Activated CD8-positive, alpha-beta memory T cell treated with anti-CD3 and anti-CD28 coated beads, Interleukin-2, amount 50 U/mL, for 24 hours (primary cell): ENCODE measurements at regions not wholly inside any gene's neighbourhood (a gene's known extent, or its start where the extent isn't known, plus 50 kb on each side); places are given as distances from the start of the nearest gene placed in this dataset.
"Not testable (repeated sequence)": the region's sequence is repeated elsewhere in the genome, so short reads cannot be mapped to it uniquely, and the experiment has no call there.

Source experiments
- DNase-seq: peaks from one replicate; pipeline ENCODE4 v3.0.0-alpha.2; 2020; ENCODE audit errors: extremely low read depth

DNA sequence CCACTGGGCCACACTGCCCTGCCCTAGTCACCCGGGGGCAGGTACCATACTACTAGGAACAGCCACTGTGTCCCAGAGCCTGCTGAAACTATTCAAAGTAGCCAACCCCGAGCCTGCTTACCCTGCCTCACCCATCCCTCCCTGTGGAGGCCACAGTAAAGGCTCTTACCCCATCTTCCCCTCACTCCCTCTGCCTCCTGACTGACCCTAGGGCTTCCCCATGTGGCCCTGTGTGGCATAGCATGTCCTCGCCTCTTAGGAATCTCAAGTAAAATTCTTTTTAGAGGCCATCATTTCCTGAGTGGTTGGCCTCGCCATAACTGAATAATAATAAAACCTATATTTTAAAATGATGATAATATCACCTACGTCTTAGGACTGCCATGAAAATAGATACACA, 112.2 kb upstream of the SLC6A11 start:
- no peak for DNase-seq

GRCh38 chr3:10706156-10706739, 109.8 kb upstream of the SLC6A11 start:
- DNase-seq = no peak

DNA sequence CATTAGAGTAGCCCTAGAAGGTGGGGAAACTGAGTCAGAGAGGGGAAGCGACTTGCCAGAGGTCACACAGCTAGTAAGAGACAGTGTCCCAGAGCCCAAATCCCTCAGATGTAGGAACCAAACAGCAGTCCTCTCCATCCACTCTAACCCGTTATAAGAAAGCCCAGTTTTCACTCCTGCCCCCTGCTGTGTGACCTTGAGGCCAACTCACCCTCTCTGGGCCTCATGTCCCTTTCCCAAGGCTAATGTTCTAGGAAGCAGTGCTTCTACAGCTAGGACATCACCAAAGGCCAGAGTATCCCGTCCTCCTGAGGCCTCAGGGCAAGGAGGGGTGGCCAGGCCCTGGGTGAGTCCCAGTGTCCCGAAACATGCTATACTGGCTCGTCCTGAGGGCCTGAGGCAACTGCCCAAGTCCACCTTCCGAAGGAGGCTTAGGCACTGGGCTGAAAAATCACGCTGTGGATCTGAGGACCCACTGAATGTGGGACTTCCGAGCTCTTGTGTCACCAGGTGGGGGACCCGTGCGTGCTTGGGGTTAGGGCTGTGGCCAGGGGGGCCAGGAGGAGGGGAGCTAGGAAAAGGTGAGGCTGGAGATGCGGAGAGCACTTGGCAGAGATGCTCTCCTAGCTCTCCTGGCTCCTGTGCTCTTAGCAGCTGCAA, 109.2 kb upstream of the SLC6A11 start:
- no peak for DNase-seq

DNA sequence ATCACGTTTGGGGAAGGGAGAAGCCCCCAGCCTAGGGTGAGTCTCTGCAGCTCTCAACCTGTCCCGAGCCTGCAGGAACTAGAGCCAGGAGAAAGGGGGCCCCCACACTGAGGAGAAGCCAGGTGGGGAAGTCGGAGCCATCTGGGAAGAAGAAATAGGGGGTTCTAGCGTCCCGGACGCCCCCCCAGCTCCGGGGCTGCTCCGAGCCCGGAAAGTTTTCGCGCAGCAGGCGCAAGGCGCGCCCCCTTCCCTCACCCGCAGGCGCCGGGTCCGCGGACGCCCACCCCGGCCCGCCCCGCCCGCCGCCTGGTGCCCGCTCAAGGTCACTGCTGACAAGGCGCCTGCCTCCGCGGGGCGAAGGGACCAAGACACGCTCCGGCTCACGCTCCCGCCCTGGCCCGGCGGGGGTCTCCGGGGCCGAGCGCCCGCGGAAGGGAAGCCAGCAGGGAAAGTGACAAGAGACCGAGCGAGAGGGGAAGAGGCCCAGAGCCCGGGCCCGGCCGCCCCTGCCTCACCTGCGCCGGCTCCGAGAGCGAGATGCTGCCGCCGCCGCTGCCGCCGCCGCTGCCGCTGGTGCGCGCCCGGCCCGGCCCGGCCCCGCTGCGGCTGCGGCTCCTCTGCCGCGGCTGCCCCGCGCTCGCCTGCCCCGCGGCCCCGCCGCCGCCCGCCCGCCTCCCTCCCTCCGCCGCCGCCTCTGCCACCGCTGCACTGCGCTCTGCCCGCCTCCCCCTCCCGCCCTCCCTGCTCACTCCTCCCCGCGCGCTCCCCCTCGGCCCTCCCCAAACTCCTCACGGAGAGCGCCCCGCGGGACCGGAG, 108.4 kb upstream of the SLC6A11 start:
- DNase-seq = no peak

DNA sequence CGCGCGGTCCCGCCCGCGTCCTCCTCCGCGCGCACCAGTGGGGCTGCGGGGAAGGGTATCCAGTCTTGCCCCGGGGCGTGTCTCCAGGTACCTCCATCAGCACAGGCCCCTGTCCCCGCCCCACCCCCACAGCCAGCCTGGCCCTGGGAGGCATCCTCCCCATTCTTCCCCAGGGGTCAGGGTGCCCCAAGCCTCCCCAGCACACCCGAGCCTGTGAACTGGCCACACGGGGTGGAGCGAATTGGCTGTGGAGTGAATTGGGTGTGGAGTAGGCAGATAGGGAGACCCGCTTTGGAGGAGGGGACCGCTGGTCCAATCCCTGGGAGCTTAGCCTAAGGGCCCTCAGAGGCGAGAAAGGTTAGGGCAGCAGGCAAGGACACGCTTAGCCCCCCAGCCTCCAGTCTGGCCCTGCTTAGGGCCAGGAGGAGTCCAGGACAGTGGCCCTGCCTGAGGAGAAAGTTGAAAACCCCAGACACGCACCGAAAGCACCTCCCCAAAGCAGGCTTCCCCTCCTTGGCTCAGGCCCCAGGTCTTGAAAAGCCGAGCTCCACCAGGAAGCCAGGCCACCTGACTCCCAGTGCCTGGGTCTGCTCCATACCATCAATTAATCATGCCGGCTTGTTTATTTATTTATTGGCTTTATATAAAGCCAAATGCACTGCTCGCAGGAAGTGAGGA, 107.7 kb upstream of the SLC6A11 start:
- no peak for DNase-seq

DNA sequence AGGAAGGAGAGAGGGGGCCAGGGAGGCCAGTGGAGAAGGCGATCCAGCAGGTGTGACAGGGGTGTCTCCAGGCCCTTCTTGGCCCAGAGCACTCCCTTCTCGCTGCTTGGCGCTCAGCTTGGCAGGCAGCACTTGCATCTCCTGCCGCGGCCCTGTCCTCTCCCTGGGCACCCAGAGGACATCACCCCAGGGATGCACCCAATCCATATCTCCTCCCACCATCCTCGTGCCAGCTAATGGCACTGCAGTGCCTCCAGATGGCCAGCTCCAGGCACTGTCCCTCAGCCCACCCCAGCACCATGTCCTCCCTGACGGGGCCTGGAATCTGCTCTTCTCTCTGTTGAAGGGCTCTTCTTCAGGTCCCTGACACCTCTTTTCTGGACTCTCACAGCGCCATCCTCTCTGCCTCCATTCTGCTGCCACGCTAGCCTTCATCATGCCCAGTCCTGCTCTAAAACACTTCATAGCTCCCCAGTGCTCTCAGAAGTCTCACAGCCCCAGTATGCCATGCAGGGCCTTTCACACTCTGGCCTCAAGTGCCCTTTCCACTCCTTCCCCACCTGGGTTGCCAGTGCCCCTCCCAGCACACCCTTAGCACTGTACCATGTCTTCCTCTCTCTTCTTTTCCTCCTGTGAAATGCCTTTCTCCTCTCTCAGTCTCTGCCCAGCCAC, 106.8 kb upstream of the SLC6A11 start:
- DNase-seq = no peak

DNA sequence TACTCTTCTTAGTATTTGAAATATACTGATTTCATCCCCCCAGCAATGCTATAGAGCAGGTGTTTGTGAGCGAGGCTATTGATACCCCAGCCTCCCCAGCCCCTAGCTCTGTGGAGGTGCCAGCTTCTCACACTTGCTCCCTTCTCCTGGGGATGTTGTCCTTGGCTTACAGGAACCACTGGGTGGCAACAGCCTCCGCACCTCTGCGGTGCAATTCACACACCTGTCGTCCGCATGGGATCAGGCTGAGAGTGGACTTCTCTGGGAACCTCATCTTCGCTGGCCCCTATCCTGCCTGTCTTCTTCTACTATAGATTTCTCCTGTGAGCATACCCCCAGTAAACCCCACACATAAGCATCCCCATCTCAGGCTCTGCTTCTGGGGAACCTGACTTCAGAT, 103.9 kb upstream of the SLC6A11 start:
- DNase-seq = no peak

DNA sequence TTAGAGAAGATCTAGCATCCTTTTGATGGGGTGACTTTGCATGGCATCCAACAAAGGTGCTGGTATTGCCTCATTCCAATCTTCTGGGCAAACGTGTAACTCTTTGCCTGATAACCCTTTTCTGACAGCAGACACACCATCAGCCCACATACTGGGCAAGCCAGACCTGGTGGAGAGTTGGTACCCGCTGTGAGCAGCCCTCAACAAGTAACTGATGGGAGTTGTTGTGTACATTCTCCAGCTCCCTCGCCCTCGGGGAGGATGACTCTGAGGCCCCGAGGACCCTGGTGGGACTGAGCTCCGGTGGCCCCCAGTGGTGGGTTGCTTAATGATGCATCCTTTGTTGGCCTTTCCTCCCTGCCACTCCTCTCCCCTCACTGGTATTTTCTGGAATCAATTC, 102.4 kb upstream of the SLC6A11 start:
- DNase-seq = no peak

- no peak for DNase-seq
Measured at GRCh38 chr3:10715886-10716285, 100.1 kb upstream of the SLC6A11 start.

- DNase-seq = no peak
Measured at GRCh38 chr3:10716964-10717363, 99.1 kb upstream of the SLC6A11 start.

- no peak for DNase-seq
Measured at GRCh38 chr3:10717756-10718155, 98.3 kb upstream of the SLC6A11 start.

GRCh38 chr3:10721101-10721500, 94.9 kb upstream of the SLC6A11 start:
- no peak for DNase-seq

DNA sequence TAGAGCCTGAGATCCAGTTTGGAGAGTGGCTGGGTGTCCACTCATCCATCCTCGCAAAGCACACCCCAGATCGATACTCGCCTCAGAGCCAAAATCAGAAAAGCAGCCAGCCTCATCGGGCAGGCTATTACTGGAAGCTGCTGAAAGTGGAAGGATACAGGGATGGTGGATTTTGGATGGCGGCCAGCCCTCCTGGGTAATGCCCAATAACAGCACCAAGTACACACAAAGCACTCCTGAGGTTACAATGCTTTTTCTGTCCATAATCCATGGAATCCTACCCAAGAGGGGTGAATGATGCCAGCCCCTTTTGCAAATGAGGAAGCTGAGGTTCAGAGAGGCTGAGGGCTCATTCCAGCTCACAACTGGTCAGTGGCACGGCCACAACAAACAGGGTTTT, 93.1 kb upstream of the SLC6A11 start:
- no peak for DNase-seq

DNA sequence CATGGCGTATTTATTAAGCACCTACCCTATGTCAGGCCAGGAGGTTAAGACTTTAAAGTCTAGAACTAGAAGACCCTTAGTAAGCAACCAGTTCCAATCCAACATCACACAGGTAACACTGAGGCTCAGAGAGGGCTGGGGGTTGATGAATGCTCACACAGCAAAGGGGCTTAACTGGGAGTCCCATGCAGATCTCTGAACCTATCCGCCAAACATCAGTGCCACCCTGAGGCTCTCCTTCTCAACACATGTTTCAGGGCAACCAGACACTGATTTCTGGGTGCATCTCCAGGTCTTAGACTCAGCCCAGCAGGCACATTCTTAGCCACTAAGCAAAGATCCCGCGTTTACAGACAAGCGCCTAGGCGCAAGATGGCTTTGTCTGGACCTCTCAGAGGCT, 92.0 kb upstream of the SLC6A11 start:
- no peak for DNase-seq

- DNase-seq = no peak
Measured at GRCh38 chr3:10725067-10725466, 91.0 kb upstream of the SLC6A11 start.

- no peak for DNase-seq
Measured at GRCh38 chr3:10725846-10726245, 90.2 kb upstream of the SLC6A11 start.

- DNase-seq = no peak
Measured at GRCh38 chr3:10726787-10727186, 89.2 kb upstream of the SLC6A11 start.

GRCh38 chr3:10729439-10729838, 86.6 kb upstream of the SLC6A11 start:
- DNase-seq = no peak

DNA sequence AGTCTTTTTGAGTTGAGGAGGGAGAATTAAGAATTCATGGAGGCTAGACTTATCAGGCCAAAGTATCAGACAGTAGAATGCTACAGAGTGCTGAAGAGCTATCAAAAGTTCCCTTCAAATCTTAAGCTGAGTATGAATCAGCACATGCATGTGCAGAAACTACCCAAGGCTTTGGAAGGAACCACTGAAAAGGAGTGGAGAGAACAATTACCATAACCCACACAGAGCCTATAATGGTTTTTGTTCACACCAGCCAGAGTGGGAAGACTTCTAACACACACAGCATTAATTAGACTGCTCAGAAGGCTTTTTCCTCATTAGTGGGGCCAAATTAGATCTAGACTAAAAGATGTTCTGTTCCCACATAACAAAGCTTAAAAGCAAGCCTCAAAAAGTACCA, 83.7 kb upstream of the SLC6A11 start:
- DNase-seq = no peak

- no peak for DNase-seq
Measured at GRCh38 chr3:10733297-10733696, 82.7 kb upstream of the SLC6A11 start.

- not testable (repeated sequence) for DNase-seq
Measured at GRCh38 chr3:10736444-10736843, 79.6 kb upstream of the SLC6A11 start.

GRCh38 chr3:10737785-10738184, 78.2 kb upstream of the SLC6A11 start:
- no peak for DNase-seq
